Stimulated activated memory B cell treated with anti-CD40 and anti-IgM and Interleukin-4, amounts not matched to agents 10 μg/mL and 1 μg/mL and 100 μg/mL, for 72 hours (primary cell): ENCODE measurements at regions not wholly inside any gene's neighbourhood (a gene's known extent, or its start where the extent isn't known, plus 50 kb on each side); places are given as distances from the start of the nearest gene placed in this dataset.

Experiments
- ATAC-seq: fragments of 150-1000 bp; cut with Tn5 transposase; 2 replicates; pipeline ENCODE4 v1.10.0; 2021
- H3K27ac Mint-ChIP-seq: one replicate; pipeline ENCODE4 v1.8.0; 2022; ENCODE audit warnings: mild to moderate bottlenecking, mixed read lengths
- H3K27me3 Mint-ChIP-seq: one replicate; pipeline ENCODE4 v1.8.0; 2022; ENCODE audit warnings: mixed read lengths
- H3K36me3 Mint-ChIP-seq: one replicate; pipeline ENCODE4 v1.8.0; 2022; ENCODE audit warnings: mixed read lengths
- H3K4me1 Mint-ChIP-seq: one replicate; pipeline ENCODE4 v1.8.0; 2022; ENCODE audit warnings: mixed read lengths
- H3K4me3 Mint-ChIP-seq: one replicate; pipeline ENCODE4 v1.8.0; 2022; ENCODE audit warnings: mild to moderate bottlenecking, moderate library complexity, mixed read lengths
- H3K9me3 Mint-ChIP-seq: one replicate; pipeline ENCODE4 v1.8.0; 2022; ENCODE audit warnings: mixed read lengths

GRCh38 chr3:147881933-147882332, 472.8 kb downstream of the ZIC1 start:
- Mint-ChIP-seq H3K4me3 (no peak overlapping the region), H3K4me1 (no peaks in the 10 kb centered on the region), H3K36me3 (no peaks in the 10 kb centered on the region), H3K9me3 (peaks cover 10% of the 10 kb centered on the region), H3K27ac (no peak overlapping the region), H3K27me3 (no peaks in the 10 kb centered on the region)
- ATAC-seq = no peak

GRCh38 chr3:147886879-147887278, 477.7 kb downstream of the ZIC1 start:
- Mint-ChIP-seq H3K27ac (no peak overlapping the region), H3K36me3 (no peaks in the 10 kb centered on the region), H3K4me1 (no peaks in the 10 kb centered on the region), H3K27me3 (no peaks in the 10 kb centered on the region), H3K4me3 (no peak overlapping the region), H3K9me3 (peaks cover 7% of the 10 kb centered on the region)
- ATAC-seq = no peak

- no peaks in the 10 kb centered on the region for H3K27me3 Mint-ChIP-seq
- H3K4me3 Mint-ChIP-seq = no peak overlapping the region
- ATAC-seq = no peak
- H3K36me3 Mint-ChIP-seq = no peaks in the 10 kb centered on the region
- H3K4me1 Mint-ChIP-seq = no peaks in the 10 kb centered on the region
- no peak overlapping the region for H3K27ac Mint-ChIP-seq
- peaks cover 2% of the 10 kb centered on the region for H3K9me3 Mint-ChIP-seq
Observed at GRCh38 chr3:147887797-147888196, 478.6 kb downstream of the ZIC1 start.

- Mint-ChIP-seq H3K36me3 (no peaks in the 10 kb centered on the region), H3K9me3 (no peaks in the 10 kb centered on the region), H3K4me1 (no peaks in the 10 kb centered on the region), H3K27ac (no peak overlapping the region), H3K4me3 (no peak overlapping the region), H3K27me3 (no peaks in the 10 kb centered on the region)
- no peak for ATAC-seq
Observed at GRCh38 chr3:147890114-147890513, 480.9 kb downstream of the ZIC1 start.

GRCh38 chr3:147895509-147895908, 486.3 kb downstream of the ZIC1 start:
- Mint-ChIP-seq H3K36me3 (no peaks in the 10 kb centered on the region), H3K4me1 (no peaks in the 10 kb centered on the region), H3K4me3 (no peak overlapping the region), H3K27me3 (no peaks in the 10 kb centered on the region), H3K9me3 (peaks cover 3% of the 10 kb centered on the region), H3K27ac (no peak overlapping the region)
- no peak for ATAC-seq

GRCh38 chr3:147900851-147901250, 491.7 kb downstream of the ZIC1 start:
- H3K27me3 Mint-ChIP-seq = no peaks in the 10 kb centered on the region
- H3K4me3 Mint-ChIP-seq = no peak overlapping the region
- H3K9me3 Mint-ChIP-seq = peaks cover 3% of the 10 kb centered on the region
- no peaks in the 10 kb centered on the region for H3K4me1 Mint-ChIP-seq
- no peak overlapping the region for H3K27ac Mint-ChIP-seq
- ATAC-seq = no peak
- no peaks in the 10 kb centered on the region for H3K36me3 Mint-ChIP-seq

- Mint-ChIP-seq H3K4me1 (no peaks in the 10 kb centered on the region), H3K27ac (no peak overlapping the region), H3K36me3 (no peaks in the 10 kb centered on the region), H3K9me3 (peaks cover 3% of the 10 kb centered on the region), H3K27me3 (no peaks in the 10 kb centered on the region), H3K4me3 (no peak overlapping the region)
- ATAC-seq = no peak
Observed at GRCh38 chr3:147903026-147903425, 493.9 kb downstream of the ZIC1 start.

- no peak overlapping the region for H3K27ac Mint-ChIP-seq
- H3K4me3 Mint-ChIP-seq = no peak overlapping the region
- no peaks in the 10 kb centered on the region for H3K4me1 Mint-ChIP-seq
- H3K9me3 Mint-ChIP-seq = peaks cover 3% of the 10 kb centered on the region
- no peaks in the 10 kb centered on the region for H3K27me3 Mint-ChIP-seq
- no peaks in the 10 kb centered on the region for H3K36me3 Mint-ChIP-seq
- ATAC-seq = no peak
Observed at GRCh38 chr3:147904421-147904820, 495.3 kb downstream of the ZIC1 start.

- Mint-ChIP-seq H3K36me3 (no peaks in the 10 kb centered on the region), H3K4me1 (no peaks in the 10 kb centered on the region), H3K9me3 (peaks cover 3% of the 10 kb centered on the region), H3K27ac (no peak overlapping the region), H3K27me3 (no peaks in the 10 kb centered on the region), H3K4me3 (no peak overlapping the region)
- no peak for ATAC-seq
Observed at GRCh38 chr3:147906285-147906684, 497.1 kb downstream of the ZIC1 start.

GRCh38 chr3:147914532-147914931, 505.4 kb downstream of the ZIC1 start:
- Mint-ChIP-seq H3K4me1 (no peaks in the 10 kb centered on the region), H3K27ac (no peak overlapping the region), H3K4me3 (no peak overlapping the region), H3K27me3 (no peaks in the 10 kb centered on the region), H3K9me3 (peaks cover 3% of the 10 kb centered on the region), H3K36me3 (no peaks in the 10 kb centered on the region)
- ATAC-seq = no peak

- Mint-ChIP-seq H3K9me3 (peaks cover 3% of the 10 kb centered on the region), H3K27ac (no peak overlapping the region), H3K4me1 (no peaks in the 10 kb centered on the region), H3K4me3 (no peak overlapping the region), H3K27me3 (no peaks in the 10 kb centered on the region), H3K36me3 (no peaks in the 10 kb centered on the region)
- no peak for ATAC-seq
Observed at GRCh38 chr3:147915057-147915456, 505.9 kb downstream of the ZIC1 start.

GRCh38 chr3:147919496-147919895, 510.3 kb downstream of the ZIC1 start:
- no peak overlapping the region for H3K27ac Mint-ChIP-seq
- H3K4me3 Mint-ChIP-seq = no peak overlapping the region
- H3K4me1 Mint-ChIP-seq = no peaks in the 10 kb centered on the region
- no peaks in the 10 kb centered on the region for H3K9me3 Mint-ChIP-seq
- no peaks in the 10 kb centered on the region for H3K27me3 Mint-ChIP-seq
- H3K36me3 Mint-ChIP-seq = no peaks in the 10 kb centered on the region
- no peak for ATAC-seq

- ATAC-seq = no peak
- Mint-ChIP-seq H3K4me1 (no peaks in the 10 kb centered on the region), H3K27ac (no peak overlapping the region), H3K36me3 (no peaks in the 10 kb centered on the region), H3K27me3 (no peaks in the 10 kb centered on the region), H3K9me3 (no peaks in the 10 kb centered on the region), H3K4me3 (no peak overlapping the region)
Observed at GRCh38 chr3:147921051-147921450, 511.9 kb downstream of the ZIC1 start.

GRCh38 chr3:147924755-147925154, 515.6 kb downstream of the ZIC1 start:
- Mint-ChIP-seq H3K4me3 (no peak overlapping the region), H3K27ac (no peak overlapping the region), H3K4me1 (no peaks in the 10 kb centered on the region), H3K27me3 (no peaks in the 10 kb centered on the region), H3K36me3 (no peaks in the 10 kb centered on the region), H3K9me3 (no peaks in the 10 kb centered on the region)
- ATAC-seq = no peak

- no peak overlapping the region for H3K27ac Mint-ChIP-seq
- H3K36me3 Mint-ChIP-seq = no peaks in the 10 kb centered on the region
- no peaks in the 10 kb centered on the region for H3K4me1 Mint-ChIP-seq
- no peak overlapping the region for H3K4me3 Mint-ChIP-seq
- H3K9me3 Mint-ChIP-seq = no peaks in the 10 kb centered on the region
- H3K27me3 Mint-ChIP-seq = no peaks in the 10 kb centered on the region
- ATAC-seq = no peak
Observed at GRCh38 chr3:147925272-147925671, 516.1 kb downstream of the ZIC1 start.

GRCh38 chr3:147930232-147930807, 521.2 kb downstream of the ZIC1 start:
- H3K4me3 Mint-ChIP-seq = no peak overlapping the region
- H3K4me1 Mint-ChIP-seq = no peaks in the 10 kb centered on the region
- H3K36me3 Mint-ChIP-seq = no peaks in the 10 kb centered on the region
- ATAC-seq = no peak
- no peaks in the 10 kb centered on the region for H3K27me3 Mint-ChIP-seq
- no peak overlapping the region for H3K27ac Mint-ChIP-seq
- H3K9me3 Mint-ChIP-seq = no peaks in the 10 kb centered on the region
